ENCODE measurements at regions not wholly inside any gene's neighbourhood (a gene's known extent, or its start where the extent isn't known, plus 50 kb on each side); places are given as distances from the start of the nearest gene placed in this dataset.

DNA sequence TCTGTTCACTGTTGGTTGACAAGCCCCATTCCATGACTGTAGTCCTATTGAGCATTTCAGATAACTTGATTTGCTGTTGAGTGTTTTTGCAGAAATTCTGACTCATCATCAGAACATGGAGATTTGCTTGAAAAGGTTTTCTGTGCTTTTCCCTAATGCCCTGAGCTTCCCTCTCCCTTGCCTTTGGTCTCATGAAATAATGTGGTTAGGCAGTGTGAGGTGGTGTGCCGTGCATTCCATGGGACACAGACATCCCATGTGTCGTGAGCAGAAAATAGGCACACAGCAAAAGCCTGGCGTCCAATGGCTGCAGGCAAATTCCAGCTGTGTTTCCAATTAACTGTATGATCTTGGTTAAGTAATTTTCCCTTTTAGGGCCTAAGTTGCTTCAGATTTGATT, 197.4 kb downstream of the DLEU7 start:
- TF ChIP-seq GATA3 (IDR thresholded peaks at IDR 0.05; ENCODE audit: low read depth, low read length), result no peak
- TF ChIP-seq GATA2 (IDR thresholded peaks at IDR 0.05; ENCODE audit: low read depth, low read length), result no peak

Measured in SH-SY5Y (cell line).